SK-N-SH (cell line): ENCODE measurements at regions not wholly inside any gene's neighbourhood (a gene's known extent, or its start where the extent isn't known, plus 50 kb on each side); places are given as distances from the start of the nearest gene placed in this dataset.

Source experiments
- CTCF ChIA-PET: fragments of 300-600, 350-600 bp; formaldehyde crosslinking; extraction: SDS; loops from one replicate; lab custom pipeline; 2021; lab: Yijun Ruan, JAX
- POLR2A ChIA-PET: fragments of 350-600 bp; sonication (Branson Sonifier 250); formaldehyde crosslinking; extraction: SDS; loops from one replicate; lab custom pipeline; 2020; ENCODE audit warnings: antibody characterized with exemption, inconsistent platforms; lab: Yijun Ruan, JAX
- DNase-seq: peaks from one replicate; pipeline ENCODE4 v3.0.0; 2012
- H2AFZ ChIP-seq: fragments of 200-600 bp; sonication (generic); 2 replicates; pipeline ENCODE4 v1.8.1; 2016; ENCODE audit warnings: antibody characterized with exemption, mild to moderate bottlenecking, low read depth
- H3F3A ChIP-seq: fragments of 200-600 bp; sonication (generic); replicated peaks from 2 replicates; pipeline ENCODE3; 2016; ENCODE audit warnings: antibody characterized with exemption, mild to moderate bottlenecking; ENCODE audit not compliant: insufficient read depth
- H3K27ac ChIP-seq, 2 experiments: fragments of 200-500 bp in 1 of 2; fragments of 200-600 bp in 1 of 2; sonication (Bioruptor generic) in 1 of 2; sonication (generic), shearing (Covaris generic) in 1 of 2; 2 replicates each; pipeline versions ENCODE4 v1.5.1 to v1.6.1; 2014 to 2016; ENCODE audit warnings: low read depth in 2 of 2, inconsistent platforms in 1 of 2, low read length in 1 of 2, mild to moderate bottlenecking in 1 of 2, mixed read lengths in 1 of 2
- H3K27me3 ChIP-seq: fragments of 200-600 bp; sonication (generic), shearing (Covaris generic); 2 replicates; pipeline ENCODE4 v1.6.1; 2016; ENCODE audit warnings: mixed run types; ENCODE audit not compliant: insufficient read depth
- H3K36me3 ChIP-seq, 2 experiments: fragments of 200-500 bp in 1 of 2; fragments of 200-600 bp in 1 of 2; sonication (Bioruptor generic) in 1 of 2; sonication (generic) in 1 of 2; replicated peaks in 1 of 2; 2 replicates each; pipeline versions ENCODE3 to v1.5.1; 2014 to 2016; ENCODE audit warnings: low read length in 1 of 2, mild to moderate bottlenecking in 1 of 2; ENCODE audit not compliant: insufficient read depth in 2 of 2, control insufficient read depth in 1 of 2
- H3K4me1 ChIP-seq, 2 experiments: fragments of 200-500 bp in 1 of 2; fragments of 200-600 bp in 1 of 2; sonication (Bioruptor generic) in 1 of 2; sonication (generic), shearing (Covaris generic) in 1 of 2; 2 replicates each; pipeline versions ENCODE4 v1.5.1 to v1.6.1; 2014 to 2016; ENCODE audit warnings: low read depth in 1 of 2, low read length in 1 of 2, mixed run types in 1 of 2; ENCODE audit not compliant: insufficient read depth in 2 of 2, control insufficient read depth in 1 of 2
- H3K4me2 ChIP-seq: fragments of 200-600 bp; sonication (generic), shearing (Covaris generic); 2 replicates; pipeline ENCODE4 v1.6.1; 2017; ENCODE audit warnings: mixed run types
- H3K4me3 ChIP-seq, 2 experiments: fragments of 200-500 bp in 1 of 2; fragments of 200-600 bp in 1 of 2; sonication (Bioruptor generic) in 1 of 2; sonication (generic), shearing (Covaris generic) in 1 of 2; 2 replicates each; pipeline versions ENCODE4 v1.5.1 to v1.8.1; 2014 to 2016; ENCODE audit warnings: low read depth in 2 of 2, inconsistent platforms in 1 of 2, low read length in 1 of 2, mild to moderate bottlenecking in 1 of 2, mixed read lengths in 1 of 2, moderate library complexity in 1 of 2
- H3K79me2 ChIP-seq: fragments of 200-600 bp; sonication (generic); 2 replicates; pipeline ENCODE4 v1.8.1; 2017; ENCODE audit warnings: mild to moderate bottlenecking; ENCODE audit not compliant: insufficient read depth
- H3K9ac ChIP-seq: fragments of 200-600 bp; sonication (generic); 2 replicates; pipeline ENCODE4 v1.6.1; 2017; ENCODE audit warnings: mixed run types
- H3K9me2 ChIP-seq: fragments of 200-600 bp; sonication (generic); 2 replicates; pipeline ENCODE4 v1.6.1; 2017; ENCODE audit warnings: mixed run types
- H3K9me3 ChIP-seq: fragments of 200-600 bp; sonication (generic); 2 replicates; pipeline ENCODE4 v1.6.1; 2017; ENCODE audit warnings: mixed run types, mild to moderate bottlenecking, moderate library complexity
- H4K20me1 ChIP-seq: fragments of 200-600 bp; sonication (generic); 2 replicates; pipeline ENCODE4 v1.6.1; 2017; ENCODE audit warnings: mild to moderate bottlenecking, mixed run types; ENCODE audit not compliant: insufficient read depth
- CTCF ChIP-seq: fragments of 200-600 bp; sonication (generic); IDR thresholded peaks from 2 replicates; pipeline ENCODE4 v1.6.1; 2017; ENCODE audit warnings: antibody characterized with exemption, mild to moderate bottlenecking, moderate library complexity
- ELF1 ChIP-seq: IDR thresholded peaks from 2 replicates; pipeline ENCODE4 v1.4.0; 2012
- FOXJ3 ChIP-seq: sonication (generic); formaldehyde crosslinking; IDR thresholded peaks from 2 replicates; pipeline ENCODE4 v1.5.1; 2020; ENCODE audit warnings: mild to moderate bottlenecking, missing genetic modification reagents
- GATA2 ChIP-seq: sonication (generic); formaldehyde crosslinking; IDR thresholded peaks from 2 replicates; pipeline ENCODE4 v1.5.0; 2020; ENCODE audit warnings: mild to moderate bottlenecking, missing genetic modification reagents
- MEF2A ChIP-seq: IDR thresholded peaks from 2 replicates; pipeline ENCODE4 v1.4.0; 2012; ENCODE audit warnings: low read depth, borderline replicate concordance
- NFIC ChIP-seq: IDR thresholded peaks from 2 replicates; pipeline ENCODE4 v1.4.0; 2012; ENCODE audit warnings: borderline replicate concordance
- SIN3A ChIP-seq: IDR thresholded peaks from 2 replicates; pipeline ENCODE4 v1.6.1; 2012; ENCODE audit warnings: low read depth, mild to moderate bottlenecking, low read length, moderate library complexity, borderline replicate concordance
- TCF12 ChIP-seq: IDR thresholded peaks from 2 replicates; pipeline ENCODE4 v1.4.0; 2012
- TEAD4 ChIP-seq: IDR thresholded peaks from 2 replicates; pipeline ENCODE4 v1.4.0; 2012; ENCODE audit warnings: mild to moderate bottlenecking, borderline replicate concordance; ENCODE audit not compliant: insufficient read depth
- USF2 ChIP-seq: fragments of 150-350 bp; IDR thresholded peaks from 2 replicates; pipeline ENCODE4 v1.6.1; 2017; ENCODE audit warnings: antibody characterized with exemption, low read length, low read depth, borderline replicate concordance
- WGBS: methylation state at CpG from one replicate; pipeline ENCODE4 v1.1.6; 2017; ENCODE audit warnings: low lambda C conversion rate; 5-methylcytosine and 5-hydroxymethylcytosine counted together

- Histone ChIP-seq H3K36me3 (no peaks in the 10 kb centered on the region), H3K4me1 (peaks cover 0 to 81% of the 10 kb centered on the region in 2 experiments; a peak in 2 of 4 replicates), H3F3A (peaks cover 8% of the 10 kb centered on the region), H3K9me2 (no peaks in the 10 kb centered on the region), H2AFZ (no peak overlapping the region), H3K27me3 (no peaks in the 10 kb centered on the region), H3K9ac (no peak overlapping the region), H3K9me3 (no peaks in the 10 kb centered on the region), H3K4me2 (no peak overlapping the region), H3K27ac (peak overlapping the region in 1 of 2 experiments; percentile 97; a peak in 2 of 4 replicates), H4K20me1 (no peaks in the 10 kb centered on the region), H3K79me2 (no peaks in the 10 kb centered on the region), H3K4me3 (no peak overlapping the region)
- DNase-seq, result no peak
- TF ChIP-seq FOXJ3 (no peak), ELF1 (no peak), TEAD4 (no peak), CTCF (no peak), GATA2 (no peak), SIN3A (no peak), MEF2A (no peak), USF2 (no peak), TCF12 (no peak), NFIC (no peak)
- POLR2A ChIA-PET, result no interaction called here
- CTCF ChIA-PET, result interaction anchor here (0.9 to 1.5 kb wide), 3 partner anchors 27 to 181 kb away, joined by 3 to 5 read pairs (median 3); no protein-coding TSS in a partner anchor
- WGBS, result 84% methylated on average over 9 of the region's 9 CpGs
Measured at GRCh38 chr20:57998981-57999464, 229.4 kb downstream of the ANKRD60 start.

GRCh38 chr20:57998276-57998675 lies 230.2 kb downstream of the ANKRD60 start:
- Histone ChIP-seq H3K27me3 (no peaks in the 10 kb centered on the region), H3K9me3 (no peaks in the 10 kb centered on the region), H3K4me1 (peaks cover 0 to 81% of the 10 kb centered on the region in 2 experiments; a peak in 2 of 4 replicates), H4K20me1 (no peaks in the 10 kb centered on the region), H2AFZ (no peak overlapping the region), H3K9ac (no peak overlapping the region), H3K79me2 (no peaks in the 10 kb centered on the region), H3K4me3 (no peak overlapping the region)
- POLR2A ChIA-PET, result no interaction called here
- CTCF ChIA-PET, result interaction anchor here (0.9 to 1.5 kb wide), 2 partner anchors 28 to 89 kb away, joined by 3 read pairs; no protein-coding TSS in a partner anchor
- 73% methylated on average over 6 of the region's 6 CpGs for WGBS
- no peak for TF ChIP-seq NFIC
- TF ChIP-seq, all 33 proteins: peak for 0
- peaks cover 8% of the 10 kb centered on the region for H3F3A ChIP-seq
- no peaks in the 10 kb centered on the region for H3K36me3 ChIP-seq
- DNase-seq, result no peak
- H3K27ac ChIP-seq, result peak overlapping the region in 1 of 2 experiments; percentile 97; a peak in 2 of 4 replicates
- no peaks in the 10 kb centered on the region for H3K9me2 ChIP-seq
- no peak overlapping the region for H3K4me2 ChIP-seq
